Kidney epithelial cell (primary cell): ENCODE measurements at regions not wholly inside any gene's neighbourhood (a gene's known extent, or its start where the extent isn't known, plus 50 kb on each side); places are given as distances from the start of the nearest gene placed in this dataset.

Experiments
- DNase-seq: peaks from one replicate; pipeline ENCODE4 v3.0.0-alpha.2; 2010; ENCODE audit warnings: low read depth
- H3K27me3 ChIP-seq: 2 replicates; pipeline ENCODE4 v1.6.0; 2011; ENCODE audit warnings: low read length; ENCODE audit not compliant: control insufficient read depth, insufficient read depth
- H3K36me3 ChIP-seq: 2 replicates; pipeline ENCODE4 v1.5.1; 2011; ENCODE audit warnings: low read length; ENCODE audit not compliant: control insufficient read depth, insufficient read depth
- H3K4me3 ChIP-seq: 2 replicates; pipeline ENCODE4 v1.5.1; 2011; ENCODE audit warnings: low read depth, mild to moderate bottlenecking, control low read depth, low read length
- TF ChIP-seq, protein P1 (sequence below): IDR thresholded peaks from 2 replicates; pipeline ENCODE4 v1.5.1; 2011; ENCODE audit warnings: mild to moderate bottlenecking, moderate library complexity, low read length, control low read depth, inconsistent platforms; ENCODE audit not compliant: insufficient read depth, poor library complexity, severe bottlenecking

DNA sequence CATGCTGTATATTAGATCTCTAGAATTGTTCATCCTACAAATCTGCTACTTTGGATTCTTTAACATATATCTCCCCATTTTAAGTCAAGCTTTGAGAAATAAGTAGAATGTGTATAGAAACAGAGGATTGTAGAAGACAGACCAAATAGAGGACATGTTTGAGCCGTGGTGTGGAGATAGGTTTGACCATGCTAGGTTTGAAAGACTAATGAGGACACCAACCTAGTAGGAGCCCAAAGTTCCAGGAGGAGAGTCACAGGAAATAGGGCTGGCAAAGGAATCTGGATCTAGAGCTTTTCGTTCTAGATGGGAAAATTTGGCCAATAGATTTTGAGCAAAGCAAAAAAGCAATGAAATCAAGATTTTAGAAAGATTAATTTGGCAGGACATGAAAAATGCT, 60.5 kb upstream of the TBX20 start:
- no peak overlapping the region for H3K4me3 ChIP-seq
- no peak for DNase-seq
- TF ChIP-seq, protein P1, sequence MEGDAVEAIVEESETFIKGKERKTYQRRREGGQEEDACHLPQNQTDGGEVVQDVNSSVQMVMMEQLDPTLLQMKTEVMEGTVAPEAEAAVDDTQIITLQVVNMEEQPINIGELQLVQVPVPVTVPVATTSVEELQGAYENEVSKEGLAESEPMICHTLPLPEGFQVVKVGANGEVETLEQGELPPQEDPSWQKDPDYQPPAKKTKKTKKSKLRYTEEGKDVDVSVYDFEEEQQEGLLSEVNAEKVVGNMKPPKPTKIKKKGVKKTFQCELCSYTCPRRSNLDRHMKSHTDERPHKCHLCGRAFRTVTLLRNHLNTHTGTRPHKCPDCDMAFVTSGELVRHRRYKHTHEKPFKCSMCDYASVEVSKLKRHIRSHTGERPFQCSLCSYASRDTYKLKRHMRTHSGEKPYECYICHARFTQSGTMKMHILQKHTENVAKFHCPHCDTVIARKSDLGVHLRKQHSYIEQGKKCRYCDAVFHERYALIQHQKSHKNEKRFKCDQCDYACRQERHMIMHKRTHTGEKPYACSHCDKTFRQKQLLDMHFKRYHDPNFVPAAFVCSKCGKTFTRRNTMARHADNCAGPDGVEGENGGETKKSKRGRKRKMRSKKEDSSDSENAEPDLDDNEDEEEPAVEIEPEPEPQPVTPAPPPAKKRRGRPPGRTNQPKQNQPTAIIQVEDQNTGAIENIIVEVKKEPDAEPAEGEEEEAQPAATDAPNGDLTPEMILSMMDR, result no peak
- H3K27me3 ChIP-seq, result no peaks in the 10 kb centered on the region
- no peaks in the 10 kb centered on the region for H3K36me3 ChIP-seq

GRCh38 chr7:35313575-35313974, 59.7 kb upstream of the TBX20 start:
- H3K4me3 ChIP-seq, result no peak overlapping the region
- H3K27me3 ChIP-seq, result no peaks in the 10 kb centered on the region
- no peaks in the 10 kb centered on the region for H3K36me3 ChIP-seq
- TF ChIP-seq, protein P1, result no peak
- no peak for DNase-seq
